ENCODE measurements at regions not wholly inside any gene's neighbourhood (a gene's known extent, or its start where the extent isn't known, plus 50 kb on each side); places are given as distances from the start of the nearest gene placed in this dataset.

- no peak for DNase-seq
Observed at GRCh38 chr4:155546451-155546850, 120.2 kb upstream of the GUCY1A1 start.

GRCh38 chr4:155545456-155545855, 121.2 kb upstream of the GUCY1A1 start:
- no peak for DNase-seq

GRCh38 chr4:155544547-155544946, 122.1 kb upstream of the GUCY1A1 start:
- DNase-seq, result no peak

- no peak for DNase-seq
Observed at GRCh38 chr4:155543126-155543765, 123.4 kb upstream of the GUCY1A1 start.

GRCh38 chr4:155542415-155542814, 124.2 kb upstream of the GUCY1A1 start:
- DNase-seq, result no peak

- DNase-seq, result no peak
Observed at GRCh38 chr4:155541716-155542115, 124.9 kb upstream of the GUCY1A1 start.

GRCh38 chr4:155540698-155541097, 126.0 kb upstream of the GUCY1A1 start:
- no peak for DNase-seq

- DNase-seq, result no peak
Observed at GRCh38 chr4:155539746-155540145, 126.9 kb upstream of the GUCY1A1 start.

GRCh38 chr4:155535802-155536454, 130.7 kb upstream of the GUCY1A1 start:
- DNase-seq, result no peak

GRCh38 chr4:155532373-155533085, 134.1 kb upstream of the GUCY1A1 start:
- DNase-seq, result no peak

- no peak for DNase-seq
Observed at GRCh38 chr4:155530857-155531256, 135.8 kb upstream of the GUCY1A1 start.

- no peak for DNase-seq
Observed at GRCh38 chr4:155530290-155530689, 136.4 kb upstream of the GUCY1A1 start.

- no peak for DNase-seq
Observed at GRCh38 chr4:155529716-155530115, 136.9 kb upstream of the GUCY1A1 start.

- no peak for DNase-seq
Observed at GRCh38 chr4:155529272-155529671, 137.4 kb upstream of the GUCY1A1 start.

GRCh38 chr4:155526452-155527169, 140.0 kb upstream of the GUCY1A1 start:
- DNase-seq, result no peak

- DNase-seq, result no peak
Observed at GRCh38 chr4:155524926-155525455, 141.7 kb upstream of the GUCY1A1 start.

- DNase-seq, result no peak
Observed at GRCh38 chr4:155523358-155523757, 143.3 kb upstream of the GUCY1A1 start.

- no peak for DNase-seq
Observed at GRCh38 chr4:155522201-155522600, 144.4 kb upstream of the GUCY1A1 start.

GRCh38 chr4:155521382-155521781, 144.6 kb upstream of the MAP9 start:
- DNase-seq, result no peak

GRCh38 chr4:155515444-155516075, 138.8 kb upstream of the MAP9 start:
- DNase-seq, result no peak

GRCh38 chr4:155514628-155515027, 137.9 kb upstream of the MAP9 start:
- DNase-seq, result no peak

GRCh38 chr4:155512817-155513216, 136.1 kb upstream of the MAP9 start:
- no peak for DNase-seq

- DNase-seq, result no peak
Observed at GRCh38 chr4:155512046-155512445, 135.3 kb upstream of the MAP9 start.

All from islet precursor cell (in vitro differentiated cells).